ENCODE measurements at regions not wholly inside any gene's neighbourhood (a gene's known extent, or its start where the extent isn't known, plus 50 kb on each side); places are given as distances from the start of the nearest gene placed in this dataset.
"Not testable (repeated sequence)": the region's sequence is repeated elsewhere in the genome, so short reads cannot be mapped to it uniquely, and the experiment has no call there.

GRCh38 chr11:129764204-129764603 lies 51.4 kb upstream of the TMEM45B start:
- TF ChIP-seq POLR2AphosphoS5, POLR2A, SPI1, TAF1 (IDR thresholded peaks at IDR 0.05; ENCODE audit: low read depth, low read length): not testable (repeated sequence)
